ENCODE measurements at regions not wholly inside any gene's neighbourhood (a gene's known extent, or its start where the extent isn't known, plus 50 kb on each side); places are given as distances from the start of the nearest gene placed in this dataset.

- TF ChIP-seq, protein P1, sequence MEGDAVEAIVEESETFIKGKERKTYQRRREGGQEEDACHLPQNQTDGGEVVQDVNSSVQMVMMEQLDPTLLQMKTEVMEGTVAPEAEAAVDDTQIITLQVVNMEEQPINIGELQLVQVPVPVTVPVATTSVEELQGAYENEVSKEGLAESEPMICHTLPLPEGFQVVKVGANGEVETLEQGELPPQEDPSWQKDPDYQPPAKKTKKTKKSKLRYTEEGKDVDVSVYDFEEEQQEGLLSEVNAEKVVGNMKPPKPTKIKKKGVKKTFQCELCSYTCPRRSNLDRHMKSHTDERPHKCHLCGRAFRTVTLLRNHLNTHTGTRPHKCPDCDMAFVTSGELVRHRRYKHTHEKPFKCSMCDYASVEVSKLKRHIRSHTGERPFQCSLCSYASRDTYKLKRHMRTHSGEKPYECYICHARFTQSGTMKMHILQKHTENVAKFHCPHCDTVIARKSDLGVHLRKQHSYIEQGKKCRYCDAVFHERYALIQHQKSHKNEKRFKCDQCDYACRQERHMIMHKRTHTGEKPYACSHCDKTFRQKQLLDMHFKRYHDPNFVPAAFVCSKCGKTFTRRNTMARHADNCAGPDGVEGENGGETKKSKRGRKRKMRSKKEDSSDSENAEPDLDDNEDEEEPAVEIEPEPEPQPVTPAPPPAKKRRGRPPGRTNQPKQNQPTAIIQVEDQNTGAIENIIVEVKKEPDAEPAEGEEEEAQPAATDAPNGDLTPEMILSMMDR (IDR thresholded peaks at IDR 0.05), result no peak
- no peak for TF ChIP-seq POLR2A (IDR thresholded peaks at IDR 0.05)
Measured at GRCh38 chr12:93156086-93156716, 221.5 kb upstream of the NUDT4 start.

Measured in uterus (tissue), 2 donors.